ENCODE measurements at regions not wholly inside any gene's neighbourhood (a gene's known extent, or its start where the extent isn't known, plus 50 kb on each side); places are given as distances from the start of the nearest gene placed in this dataset.
A peak's percentile ranks its signal among the peaks of the same experiment; 100 is the strongest.

DNA sequence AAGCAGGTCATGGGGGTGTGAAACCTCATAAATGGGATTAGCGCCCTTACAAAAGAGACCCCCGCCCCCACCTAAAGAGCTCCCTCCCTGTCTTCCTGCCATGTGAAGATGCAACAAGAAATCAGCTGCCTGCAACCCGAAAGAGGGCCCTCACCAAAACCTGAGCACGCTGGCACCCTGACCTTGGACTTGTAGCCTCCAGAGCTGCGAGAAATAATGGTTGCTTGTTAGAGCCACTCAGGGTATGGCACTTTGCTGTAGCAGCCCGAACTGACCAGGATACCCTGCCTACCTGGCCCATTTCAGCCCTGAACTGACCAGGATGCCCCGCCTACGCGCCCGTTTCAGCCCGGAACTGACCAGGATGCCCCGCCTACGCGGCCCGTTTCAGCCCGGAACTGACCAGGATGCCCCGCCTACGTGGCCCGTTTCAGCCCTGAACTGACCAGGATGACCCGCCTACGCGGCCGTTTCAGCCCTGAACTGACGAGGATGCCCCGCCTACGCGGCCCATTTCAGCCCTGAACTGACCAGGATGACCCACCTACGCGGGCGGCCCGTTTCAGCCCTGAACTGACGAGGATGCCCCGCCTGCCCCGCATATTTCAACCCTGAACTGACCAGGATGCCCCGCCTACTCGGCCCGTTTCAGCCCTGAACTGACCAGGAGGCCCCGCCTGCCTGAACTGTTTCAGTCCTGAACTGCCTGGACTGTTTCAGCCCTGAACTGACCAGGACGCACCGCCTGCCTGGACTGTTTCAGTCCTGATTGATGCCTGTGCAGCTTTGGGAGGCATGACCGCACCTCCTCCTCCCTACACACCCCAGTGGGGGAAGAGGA is 120.0 kb downstream of the UQCRFS1 start:
- Histone ChIP-seq H3K4me1 (no peaks in the 10 kb centered on the region), H3K4me3 (no peak overlapping the region), H3K27me3 (replicated peaks in 1 of 7) (no peaks in the 10 kb centered on the region), H3K27ac (no peak overlapping the region), H3K36me3 (no peaks in the 10 kb centered on the region), H3K9me3 (peaks cover 0 to 19% (median 0%) of the 10 kb centered on the region in 8 donors)
- intact Hi-C loops (cut with DNase I; ENCODE audit: low total_unique reads) = no loop called here
- TF ChIP-seq POLR2AphosphoS5 (IDR thresholded peaks at IDR 0.05) (no peak), CTCF (IDR thresholded peaks at IDR 0.05 in 8 of 11, conservative IDR thresholded peaks at IDR 0.05 in 3 of 11) (no peak), POLR2A (IDR thresholded peaks at IDR 0.05) (no peak)
- WGBS, 5 donors = 87 to 92% (median 88%) methylated on average over 40 to 41 of the region's 41 CpGs
- DNase-seq = no peak

DNA sequence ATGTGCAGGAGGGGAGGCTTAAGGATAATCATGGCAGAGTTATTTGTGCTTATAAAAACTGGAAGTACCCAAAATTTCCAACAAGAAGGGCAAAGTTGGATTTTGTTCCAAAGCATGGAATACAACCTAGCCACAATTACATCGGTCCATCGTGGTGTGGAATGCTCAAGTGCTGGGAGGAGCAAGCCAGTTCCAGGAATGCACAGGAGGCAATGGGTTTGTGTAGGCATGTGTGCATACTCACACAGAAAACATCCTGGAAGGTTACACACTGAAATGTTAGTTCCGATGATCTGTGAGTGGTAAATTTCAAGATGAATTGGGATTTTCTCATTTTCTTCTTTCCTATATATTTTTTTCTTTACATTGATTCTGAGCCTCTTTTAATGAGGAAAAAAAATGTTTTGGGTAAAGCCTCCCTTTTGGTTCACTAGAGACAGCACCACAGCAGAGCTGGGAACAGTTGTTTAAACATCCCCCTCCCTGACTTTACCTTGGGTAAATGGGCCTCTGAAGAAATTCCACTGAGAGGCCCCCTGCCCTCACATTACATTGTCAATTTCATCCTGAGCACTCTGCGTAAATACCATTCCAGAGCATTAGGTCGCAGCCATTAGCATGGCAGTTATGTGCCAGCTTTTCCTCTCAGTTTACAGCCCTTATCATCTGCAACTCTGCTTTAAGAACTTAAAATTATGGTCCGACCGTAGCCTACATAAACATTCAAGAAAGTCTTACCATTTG is 122.0 kb downstream of the UQCRFS1 start:
- Histone ChIP-seq H3K4me3 (no peak overlapping the region), H3K9me3 (peaks cover 0 to 19% (median 0%) of the 10 kb centered on the region in 8 donors), H3K36me3 (no peaks in the 10 kb centered on the region), H3K27me3 (replicated peaks in 1 of 7) (no peaks in the 10 kb centered on the region), H3K4me1 (no peaks in the 10 kb centered on the region), H3K27ac (no peak overlapping the region)
- intact Hi-C loops (cut with DNase I; ENCODE audit: low total_unique reads) = no loop called here
- TF ChIP-seq POLR2AphosphoS5 (IDR thresholded peaks at IDR 0.05) (no peak), POLR2A (IDR thresholded peaks at IDR 0.05) (no peak), CTCF (IDR thresholded peaks at IDR 0.05 in 8 of 11, conservative IDR thresholded peaks at IDR 0.05 in 3 of 11) (no peak)
- no peak for DNase-seq
- 70 to 82% (median 73%) methylated on average over 7 of the region's 7 CpGs for WGBS, 5 donors

DNA sequence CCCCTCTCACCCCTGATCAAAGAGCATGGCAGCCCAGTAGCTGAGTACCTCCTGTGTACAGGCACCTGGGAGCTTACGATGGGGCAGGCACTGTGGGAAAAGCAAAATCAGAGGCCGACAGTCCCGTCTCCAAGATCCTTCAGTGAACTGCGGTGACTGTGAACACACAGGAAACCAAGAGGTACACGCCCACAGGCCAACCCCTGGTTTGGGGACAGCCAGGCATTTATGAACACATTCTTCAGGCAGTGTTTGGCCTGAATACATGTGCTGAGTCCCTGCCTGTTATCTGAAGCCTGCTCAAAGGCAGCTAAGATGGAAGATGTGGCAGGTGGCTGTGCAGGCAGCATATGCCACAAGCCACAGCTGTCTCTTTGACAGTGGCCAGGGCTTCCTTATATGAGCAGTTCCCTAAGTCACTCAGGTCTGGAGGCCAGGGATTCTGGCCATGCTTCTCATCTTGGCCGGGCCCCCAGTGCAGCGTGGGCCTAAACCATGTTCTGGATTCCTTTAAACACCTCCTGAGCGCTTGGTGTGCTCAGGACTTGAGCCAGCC is 123.6 kb downstream of the UQCRFS1 start:
- H3K27ac ChIP-seq = peak overlapping the region in 1 of 8 donors; percentile 20
- 69 to 84% (median 73%) methylated on average over 8 of the region's 8 CpGs for WGBS, 5 donors
- TF ChIP-seq POLR2A (IDR thresholded peaks at IDR 0.05) (no peak), POLR2AphosphoS5 (IDR thresholded peaks at IDR 0.05) (no peak), CTCF (IDR thresholded peaks at IDR 0.05 in 8 of 11, conservative IDR thresholded peaks at IDR 0.05 in 3 of 11) (no peak)
- H3K27me3 ChIP-seq (replicated peaks in 1 of 7) = peaks cover 0 to 4% (median 0%) of the 10 kb centered on the region in 7 donors
- peaks cover 0 to 16% (median 0%) of the 10 kb centered on the region in 8 donors for H3K9me3 ChIP-seq
- H3K4me3 ChIP-seq = no peak overlapping the region
- no peaks in the 10 kb centered on the region for H3K4me1 ChIP-seq
- H3K36me3 ChIP-seq = no peaks in the 10 kb centered on the region
- DNase-seq = no peak
- intact Hi-C loops (cut with DNase I; ENCODE audit: low total_unique reads) = no loop called here

DNA sequence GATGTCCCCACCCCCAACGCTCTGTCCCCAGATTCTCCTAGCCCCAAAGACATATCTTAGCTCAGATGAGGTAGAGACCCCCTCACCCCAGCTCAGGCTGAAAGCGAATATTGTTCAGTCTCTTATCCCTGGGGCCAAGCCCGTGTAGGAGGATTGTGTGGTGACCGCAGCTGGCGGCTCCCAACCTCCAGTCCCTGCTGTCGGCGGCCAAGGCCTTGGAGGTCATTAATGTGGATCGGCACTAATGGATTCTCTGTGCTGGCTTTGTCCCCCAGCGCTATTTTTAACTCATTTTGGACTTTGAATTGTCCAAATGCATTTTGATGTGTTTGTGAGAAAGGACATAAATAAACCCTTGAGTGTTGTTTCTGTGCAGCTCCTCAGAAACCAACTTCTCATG is 124.2 kb downstream of the UQCRFS1 start:
- Histone ChIP-seq H3K4me1 (no peaks in the 10 kb centered on the region), H3K36me3 (no peaks in the 10 kb centered on the region), H3K4me3 (no peak overlapping the region), H3K27ac (peak overlapping the region in 1 of 8 donors; percentile 20), H3K9me3 (peaks cover 0 to 16% (median 0%) of the 10 kb centered on the region in 8 donors), H3K27me3 (replicated peaks in 1 of 7) (peaks cover 0 to 4% (median 0%) of the 10 kb centered on the region in 7 donors)
- no peak for DNase-seq
- intact Hi-C loops (cut with DNase I; ENCODE audit: low total_unique reads) = no loop called here
- 58 to 79% (median 73%) methylated on average over 9 of the region's 9 CpGs for whole genome bisulfite sequencing, 5 donors
- TF ChIP-seq POLR2A (IDR thresholded peaks at IDR 0.05) (no peak), CTCF (IDR thresholded peaks at IDR 0.05 in 8 of 11, conservative IDR thresholded peaks at IDR 0.05 in 3 of 11) (no peak), POLR2AphosphoS5 (IDR thresholded peaks at IDR 0.05) (no peak)

Data from spleen (tissue), 11 donors.